ENCODE measurements at regions not wholly inside any gene's neighbourhood (a gene's known extent, or its start where the extent isn't known, plus 50 kb on each side); places are given as distances from the start of the nearest gene placed in this dataset.

DNA sequence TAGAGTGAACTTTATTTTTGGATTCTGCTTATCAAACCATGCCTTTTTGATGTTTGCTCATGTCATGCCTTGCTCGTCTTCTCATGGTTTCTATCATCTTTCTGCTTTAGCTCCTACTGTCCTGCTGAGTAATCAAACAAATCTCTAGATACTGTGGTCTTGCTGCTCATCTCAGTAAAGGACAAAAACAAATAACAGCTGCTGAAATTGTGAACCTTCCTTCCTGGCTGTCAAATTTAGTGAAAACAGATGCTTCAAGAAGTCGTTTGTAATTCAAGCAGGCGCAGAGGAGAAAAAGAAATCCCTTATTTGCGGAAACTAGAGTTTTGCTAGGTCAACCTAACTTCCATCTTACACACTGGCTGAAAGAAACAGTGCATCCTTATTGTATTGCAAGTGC lies 616.1 kb upstream of the ALCAM start:
- peak; percentile 26 for DNase-seq (ENCODE audit: extremely low read depth, low read depth)
- TF ChIP-seq CTCF (IDR thresholded peaks at IDR 0.05; ENCODE audit: low read depth, low read length, missing control alignments) = no peak
- no peak overlapping the region for H3K4me3 ChIP-seq (replicated peaks; ENCODE audit: low read depth, low read length)

DNA sequence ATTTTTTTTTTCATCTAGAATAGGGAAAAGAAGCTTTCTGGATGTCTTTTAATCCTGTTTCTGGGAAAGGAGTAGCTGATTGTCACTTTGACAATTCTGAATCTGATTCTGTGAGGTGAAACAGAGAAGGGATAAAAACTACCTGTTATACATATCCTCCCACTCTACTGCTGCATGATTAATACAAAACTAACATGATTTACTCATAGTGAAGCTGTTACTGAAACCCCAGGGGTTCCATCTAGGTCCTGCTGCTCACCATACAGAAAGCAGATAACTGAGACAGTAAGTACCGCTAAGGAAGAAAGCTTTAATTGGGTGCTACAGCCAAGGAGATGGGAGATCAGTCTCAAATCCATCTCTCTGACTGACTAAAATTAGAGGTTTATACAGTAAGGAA lies 610.9 kb upstream of the ALCAM start:
- TF ChIP-seq CTCF (IDR thresholded peaks at IDR 0.05; ENCODE audit: low read depth, low read length, missing control alignments) = no peak
- no peak for DNase-seq (ENCODE audit: extremely low read depth, low read depth)
- no peak overlapping the region for H3K4me3 ChIP-seq (replicated peaks; ENCODE audit: low read depth, low read length)

GRCh38 chr3:104763007-104763406 lies 603.7 kb upstream of the ALCAM start:
- H3K4me3 ChIP-seq (replicated peaks; ENCODE audit: low read depth, low read length) = no peak overlapping the region
- no peak for TF ChIP-seq CTCF (IDR thresholded peaks at IDR 0.05; ENCODE audit: low read depth, low read length, missing control alignments)
- DNase-seq (ENCODE audit: extremely low read depth, low read depth) = peak; percentile 6

- no peak for DNase-seq (ENCODE audit: extremely low read depth, low read depth)
- TF ChIP-seq CTCF (IDR thresholded peaks at IDR 0.05; ENCODE audit: low read depth, low read length, missing control alignments) = no peak
- H3K4me3 ChIP-seq (replicated peaks; ENCODE audit: low read depth, low read length) = no peak overlapping the region
These were observed 602.2 kb upstream of the ALCAM start for GRCh38 chr3:104764496-104764895.

- H3K4me3 ChIP-seq (replicated peaks; ENCODE audit: low read depth, low read length) = no peak overlapping the region
- DNase-seq (ENCODE audit: extremely low read depth, low read depth) = no peak
- TF ChIP-seq CTCF (IDR thresholded peaks at IDR 0.05; ENCODE audit: low read depth, low read length, missing control alignments) = no peak
These were observed 597.8 kb upstream of the ALCAM start for GRCh38 chr3:104768886-104769285.

DNA sequence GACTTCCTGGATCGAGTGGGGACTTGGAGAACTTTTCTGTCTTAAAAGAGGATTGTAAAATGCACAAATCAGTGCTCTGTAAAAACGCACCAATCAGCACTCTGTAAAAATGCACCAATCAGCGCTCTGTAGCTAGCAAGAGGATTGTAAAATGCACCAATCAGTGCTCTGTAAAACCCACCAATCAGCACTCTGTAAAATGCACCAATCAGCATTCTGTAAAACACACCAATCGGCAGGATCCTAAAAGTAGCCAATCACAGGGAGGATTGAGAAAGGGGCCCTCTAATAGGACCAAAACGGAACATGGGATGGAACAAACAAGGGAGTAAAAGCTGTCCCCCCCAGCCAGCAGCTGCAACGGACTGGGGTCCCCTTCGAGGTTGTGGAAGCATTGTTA lies 587.4 kb upstream of the ALCAM start:
- no peak overlapping the region for H3K4me3 ChIP-seq (replicated peaks; ENCODE audit: low read depth, low read length)
- no peak for DNase-seq (ENCODE audit: extremely low read depth, low read depth)
- TF ChIP-seq CTCF (IDR thresholded peaks at IDR 0.05; ENCODE audit: low read depth, low read length, missing control alignments) = no peak

GRCh38 chr3:104781112-104781511 lies 585.6 kb upstream of the ALCAM start:
- H3K4me3 ChIP-seq (replicated peaks; ENCODE audit: low read depth, low read length) = no peak overlapping the region
- TF ChIP-seq CTCF (IDR thresholded peaks at IDR 0.05; ENCODE audit: low read depth, low read length, missing control alignments) = no peak
- DNase-seq (ENCODE audit: extremely low read depth, low read depth) = no peak

Data from HFF-Myc (cell line).